ENCODE measurements at regions not wholly inside any gene's neighbourhood (a gene's known extent, or its start where the extent isn't known, plus 50 kb on each side); places are given as distances from the start of the nearest gene placed in this dataset.

DNA sequence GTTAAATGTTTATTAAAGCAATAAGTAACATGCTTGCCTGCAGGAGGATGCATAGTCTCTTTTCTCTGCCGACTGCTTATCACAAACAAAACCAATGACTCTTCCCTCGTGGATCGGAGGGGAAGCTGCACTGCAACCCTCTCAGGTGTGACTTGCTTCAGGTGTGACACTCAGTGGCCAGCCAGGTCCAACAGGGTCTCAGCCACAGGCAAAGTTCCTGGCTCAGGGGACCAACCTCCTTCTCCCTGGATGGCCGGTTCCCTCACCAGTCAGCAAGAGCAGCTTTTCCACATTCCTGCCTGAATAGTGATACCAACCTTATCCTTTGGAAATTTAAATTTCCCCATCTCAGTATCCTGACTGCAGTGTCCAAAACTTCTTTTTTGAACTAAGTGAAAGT, 383.5 kb downstream of the CMPK2 start:
- DNase-seq, result no peak

DNA sequence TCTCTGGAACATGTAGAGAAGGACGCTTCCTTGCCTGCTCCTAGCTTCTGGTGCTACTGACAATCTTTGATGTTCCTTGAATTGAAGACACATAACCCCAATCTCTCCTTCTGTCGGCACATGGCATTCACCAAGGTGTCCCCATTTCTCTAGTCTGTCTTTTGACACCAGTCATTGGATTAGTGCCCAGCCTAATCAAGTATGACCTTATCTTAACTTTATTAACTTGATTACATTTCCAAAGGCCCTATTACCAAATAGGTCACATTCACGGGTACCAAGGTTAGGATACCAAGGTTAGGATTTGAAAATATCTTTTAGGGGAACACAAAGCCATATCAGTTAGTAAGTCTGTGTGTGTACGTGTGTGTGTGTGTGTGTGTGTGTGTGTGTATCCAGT, 377.9 kb downstream of the CMPK2 start:
- no peak for DNase-seq

DNA sequence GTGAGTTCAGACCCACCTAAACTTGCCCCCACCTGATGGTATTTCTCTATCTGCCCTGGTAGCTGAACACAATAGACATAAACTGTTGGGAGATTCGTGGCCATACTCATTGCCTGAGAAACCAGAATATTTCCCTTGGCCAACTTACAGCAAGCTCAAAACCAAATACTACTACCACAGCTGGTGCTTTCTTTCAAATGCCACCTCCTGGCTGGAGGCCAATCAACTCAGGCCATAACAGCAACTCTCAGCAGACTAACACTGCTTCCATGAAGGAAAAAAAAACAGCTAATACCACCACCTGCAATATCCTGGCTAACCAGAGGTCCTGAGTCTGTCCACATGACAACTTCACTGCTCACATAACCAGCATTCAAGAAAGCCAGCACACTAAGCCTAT, 373.1 kb downstream of the CMPK2 start:
- DNase-seq, result no peak

DNA sequence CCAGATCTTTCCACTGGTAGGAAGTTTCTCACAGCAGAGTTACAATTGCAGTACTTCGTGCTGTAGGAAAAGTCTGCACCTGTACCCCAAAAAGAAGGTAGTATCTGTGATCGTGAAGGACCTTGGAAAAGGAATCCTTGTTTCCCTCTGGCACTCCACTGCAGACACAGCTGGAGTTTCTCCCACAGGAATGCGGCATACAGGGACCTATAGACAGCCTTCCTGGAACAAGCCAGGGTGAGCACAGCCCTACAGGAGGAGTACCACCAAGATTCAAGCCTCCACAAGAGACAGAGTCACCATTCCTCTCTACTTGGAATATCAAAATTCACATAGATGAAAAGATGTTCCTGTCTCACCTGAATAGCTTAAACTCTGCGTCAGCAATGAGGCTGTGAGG, 372.4 kb downstream of the CMPK2 start:
- no peak for DNase-seq

DNA sequence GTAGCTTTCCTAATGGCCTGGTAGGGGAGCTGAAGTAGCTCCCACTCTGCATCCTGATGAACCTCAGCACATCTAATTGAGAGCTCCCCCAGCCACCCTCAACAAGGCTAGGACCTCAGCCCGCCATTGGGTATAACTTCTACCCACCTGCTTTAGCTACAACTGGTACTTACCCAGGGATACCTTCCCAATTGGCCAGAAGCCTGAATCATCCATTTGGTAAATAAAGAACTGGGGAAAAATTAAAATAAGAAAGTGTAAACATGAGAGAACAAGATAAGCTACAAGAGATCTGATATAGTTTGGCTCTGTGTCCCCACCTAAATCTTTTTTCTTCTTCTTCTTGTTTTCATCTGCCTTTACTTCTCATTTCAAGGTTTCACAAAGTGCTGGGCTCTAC, 372.0 kb downstream of the CMPK2 start:
- DNase-seq, result no peak

DNA sequence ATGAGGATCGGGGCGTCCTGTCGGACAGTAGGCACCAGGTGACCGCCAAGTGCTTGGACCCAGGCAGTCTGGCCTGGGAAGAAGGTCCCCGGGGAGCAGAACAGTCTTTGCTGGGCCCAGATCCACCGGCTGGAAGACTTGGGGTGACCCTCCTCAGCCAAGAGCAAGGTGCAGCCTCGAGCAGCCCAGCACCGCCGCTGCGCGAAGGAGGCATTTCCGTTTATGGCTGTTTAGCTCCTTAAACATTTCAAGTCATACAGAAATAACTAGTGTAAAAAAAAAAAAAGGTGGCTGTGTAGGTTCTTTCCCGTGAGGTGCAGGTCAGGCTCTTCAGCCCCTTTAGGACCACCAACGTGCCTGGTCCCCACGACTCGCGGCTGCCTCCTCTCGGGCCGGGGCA, 370.2 kb downstream of the CMPK2 start:
- DNase-seq, result no peak

DNA sequence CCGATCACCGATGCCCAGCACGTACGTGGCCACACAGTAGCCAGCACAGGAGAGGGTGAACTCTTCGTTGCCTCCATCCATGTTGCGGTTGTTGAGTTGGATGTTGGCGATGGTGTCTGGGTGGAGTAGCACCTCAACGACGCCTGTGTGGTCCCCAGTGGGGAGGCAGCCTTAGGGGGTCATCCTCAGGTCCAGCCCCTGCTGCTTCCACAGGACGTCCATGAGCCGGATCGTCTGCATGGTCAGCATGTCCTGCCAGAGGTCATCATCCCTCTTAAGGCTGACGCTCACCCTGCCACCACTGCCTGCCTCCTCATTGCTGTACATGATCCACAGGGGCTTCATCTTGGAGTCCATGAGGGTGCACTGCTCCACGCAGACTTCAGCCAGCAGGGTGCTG, 369.3 kb downstream of the CMPK2 start:
- no peak for DNase-seq

DNA sequence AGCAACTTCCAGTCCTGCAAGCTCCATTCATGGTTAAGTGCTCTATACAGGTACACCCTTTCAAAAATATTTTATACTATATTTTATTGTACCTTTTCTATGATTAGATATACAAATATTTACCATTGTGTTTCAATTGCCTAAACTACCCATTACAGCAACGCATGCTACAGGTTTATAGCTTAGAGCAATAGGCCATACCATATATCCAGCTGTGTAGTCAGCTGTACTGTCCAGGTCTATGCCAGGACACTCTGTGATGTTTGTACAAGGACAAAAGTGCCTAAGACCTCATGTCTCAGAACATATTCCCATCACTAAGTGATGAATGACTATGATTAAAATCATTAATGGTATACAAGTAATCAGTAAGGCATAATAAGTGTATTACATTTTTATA, 368.7 kb downstream of the CMPK2 start:
- no peak for DNase-seq

DNA sequence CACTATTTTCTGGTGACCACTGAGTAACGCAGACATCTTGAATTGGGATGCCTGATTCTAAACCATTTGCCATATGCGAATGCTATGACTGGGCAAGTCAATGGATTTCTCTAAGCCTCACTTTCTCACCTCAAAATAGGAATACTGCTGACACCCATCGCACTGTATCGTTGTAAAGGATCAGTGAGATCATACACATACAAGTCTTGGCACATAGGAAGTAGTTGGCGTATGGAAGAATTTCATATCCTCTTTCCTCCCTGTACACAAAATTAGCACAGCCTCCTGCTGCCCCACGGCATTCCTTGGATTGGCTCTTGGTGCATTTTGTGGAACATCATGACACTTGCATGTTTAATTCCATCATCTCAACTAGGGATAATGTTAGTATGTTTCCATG, 366.9 kb downstream of the CMPK2 start:
- DNase-seq, result no peak

DNA sequence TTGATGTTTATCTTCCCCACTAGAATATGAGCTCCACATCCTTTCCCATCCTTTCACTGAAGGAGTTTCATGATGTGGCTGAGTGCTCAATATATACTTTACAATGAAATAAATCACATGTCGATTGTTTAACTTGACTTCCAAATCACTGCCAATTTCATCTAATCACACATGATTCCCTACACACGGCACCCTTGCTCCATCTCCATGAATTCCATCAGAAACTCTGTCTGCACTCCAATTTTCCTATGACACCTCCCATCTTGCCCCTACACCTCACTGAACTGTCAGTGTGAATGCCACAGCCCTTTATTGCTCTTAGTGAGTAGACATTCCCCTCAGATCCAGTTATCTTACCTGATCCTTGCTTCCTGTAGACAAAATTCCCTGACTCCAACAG, 366.0 kb downstream of the CMPK2 start:
- no peak for DNase-seq

DNA sequence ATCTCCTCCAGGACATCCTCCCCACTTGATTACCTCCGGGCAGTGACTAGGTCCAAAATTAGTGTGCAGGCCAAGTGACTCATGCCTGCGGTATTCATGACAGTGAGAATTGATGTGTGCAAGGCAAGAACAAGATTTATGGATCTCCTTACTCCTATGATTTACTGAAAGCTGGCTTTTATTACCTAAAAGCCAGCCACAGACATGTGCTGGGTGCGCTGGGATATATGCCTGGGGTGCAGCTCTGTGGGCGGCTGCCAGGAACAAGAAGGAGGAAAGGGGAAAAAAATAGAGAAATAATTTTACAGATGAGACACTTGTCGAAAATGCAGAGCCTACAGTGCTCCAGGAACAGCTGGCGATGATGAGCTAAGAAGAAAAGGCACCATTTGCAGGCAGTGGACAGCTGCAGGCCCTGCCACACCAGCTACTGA, 359.3 kb downstream of the CMPK2 start:
- DNase-seq, result no peak

DNA sequence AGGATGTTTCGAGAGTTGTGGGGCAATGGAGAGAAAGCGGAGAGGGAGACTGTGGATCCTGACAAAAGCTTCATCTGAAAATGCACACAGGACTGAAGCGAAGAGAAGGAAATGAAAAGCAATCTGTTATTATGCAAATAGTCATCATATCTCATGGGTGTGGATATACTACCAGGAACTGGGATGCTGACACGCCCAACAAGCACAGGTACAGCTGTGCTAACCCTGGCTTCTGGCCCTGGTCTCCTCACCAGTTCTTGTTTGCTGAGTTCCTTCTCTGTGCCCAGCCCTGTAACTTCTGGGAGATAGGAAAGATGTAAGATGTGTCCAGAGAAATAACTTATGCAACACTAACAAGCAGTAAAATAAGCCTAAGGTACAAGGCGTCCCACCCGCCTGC, 358.8 kb downstream of the CMPK2 start:
- DNase-seq, result no peak

DNA sequence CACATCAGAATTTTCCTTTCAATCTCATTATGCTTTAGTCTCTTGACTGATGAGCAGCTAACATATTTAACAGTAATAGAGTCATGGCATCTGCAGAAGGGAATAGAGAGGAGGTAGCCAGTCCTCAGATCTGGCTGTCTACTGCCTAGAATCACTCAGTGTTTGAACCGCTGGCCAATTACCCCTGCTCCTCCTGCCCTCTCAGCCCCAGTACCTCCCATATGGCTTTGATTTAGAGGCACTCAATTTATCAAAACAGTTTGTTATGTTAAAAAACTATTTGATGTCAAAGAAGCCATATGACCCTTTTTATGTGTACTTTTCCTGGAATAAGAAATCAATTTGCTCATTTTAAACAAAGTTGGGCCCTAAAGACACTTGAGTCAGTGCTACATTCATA, 355.2 kb downstream of the CMPK2 start:
- DNase-seq, result no peak

DNA sequence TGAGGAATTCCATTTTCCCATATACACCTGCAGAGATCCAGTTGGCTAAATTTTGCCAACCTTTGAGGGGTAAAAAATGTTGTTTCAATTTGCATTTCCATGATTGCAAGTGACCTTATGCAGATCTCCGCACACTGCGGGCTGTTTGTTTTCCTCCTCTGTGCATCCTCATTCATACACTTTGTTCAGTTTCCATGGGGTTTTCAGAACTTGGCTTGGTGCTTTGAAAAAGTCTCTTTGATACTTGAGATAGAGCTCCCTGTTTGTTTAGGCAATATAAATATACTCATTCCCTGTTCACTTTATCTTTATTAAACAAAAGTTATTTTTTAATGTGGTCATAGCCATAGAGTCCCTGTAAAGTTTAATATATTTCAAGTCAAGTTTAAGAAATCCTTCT, 353.1 kb downstream of the CMPK2 start:
- no peak for DNase-seq

DNA sequence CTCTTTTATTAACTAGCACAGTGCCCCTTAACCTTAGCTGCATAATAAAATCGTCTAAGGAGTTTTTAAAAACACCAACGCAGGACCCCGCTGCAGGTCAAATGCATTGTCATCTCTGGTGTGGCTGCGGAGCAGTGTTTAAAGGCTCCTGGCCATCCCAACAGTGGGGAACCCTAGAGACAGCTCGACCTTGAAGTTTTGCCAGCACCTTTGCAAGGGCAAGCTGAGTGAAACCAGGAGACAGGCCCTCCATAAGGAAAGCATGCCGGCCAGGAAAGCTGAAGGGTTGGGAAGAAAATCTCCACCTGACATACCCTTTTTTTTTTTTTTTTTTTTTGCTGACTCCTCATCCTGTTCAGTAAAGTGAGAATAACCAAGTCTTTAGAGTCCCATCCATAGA, 349.0 kb downstream of the CMPK2 start:
- no peak for DNase-seq

DNA sequence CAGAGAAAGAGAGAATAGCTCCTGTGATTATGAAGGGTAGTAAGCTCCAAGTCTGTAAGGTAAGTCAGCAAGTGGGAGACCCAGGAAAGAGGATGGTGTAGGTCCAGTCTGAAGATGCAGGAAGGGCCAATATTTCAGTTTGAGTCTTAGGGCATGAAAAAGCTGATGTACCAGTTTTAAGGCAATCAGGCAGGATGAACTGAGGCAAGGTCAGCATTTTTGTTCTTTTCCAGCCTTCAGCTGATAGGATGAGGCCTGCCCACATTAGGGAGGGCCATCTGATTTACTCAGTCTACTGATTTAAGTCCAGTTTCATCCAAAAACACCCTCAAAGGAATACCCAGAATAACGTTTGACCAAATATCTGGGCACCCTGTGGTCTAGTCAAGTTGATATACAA, 347.3 kb downstream of the CMPK2 start:
- no peak for DNase-seq

DNA sequence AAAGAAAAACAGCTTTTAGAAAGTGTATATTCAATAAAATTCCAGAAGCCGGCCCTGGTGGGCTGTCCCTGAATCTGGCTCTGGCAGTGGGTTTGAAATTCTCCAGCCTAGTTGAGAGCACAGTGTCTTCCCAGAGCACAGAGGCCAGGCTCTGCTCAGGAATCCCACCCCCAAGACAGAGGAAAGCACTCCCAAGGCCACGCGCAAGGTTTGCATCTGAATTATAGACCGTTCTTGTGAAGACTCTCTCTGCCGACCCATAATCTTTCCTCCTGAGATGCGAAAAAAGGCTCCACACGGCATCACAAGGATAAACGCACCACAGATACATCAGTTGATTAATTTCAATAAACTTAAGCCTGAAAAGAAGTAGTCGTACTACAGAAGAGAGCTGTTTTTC, 342.2 kb downstream of the CMPK2 start:
- no peak for DNase-seq

DNA sequence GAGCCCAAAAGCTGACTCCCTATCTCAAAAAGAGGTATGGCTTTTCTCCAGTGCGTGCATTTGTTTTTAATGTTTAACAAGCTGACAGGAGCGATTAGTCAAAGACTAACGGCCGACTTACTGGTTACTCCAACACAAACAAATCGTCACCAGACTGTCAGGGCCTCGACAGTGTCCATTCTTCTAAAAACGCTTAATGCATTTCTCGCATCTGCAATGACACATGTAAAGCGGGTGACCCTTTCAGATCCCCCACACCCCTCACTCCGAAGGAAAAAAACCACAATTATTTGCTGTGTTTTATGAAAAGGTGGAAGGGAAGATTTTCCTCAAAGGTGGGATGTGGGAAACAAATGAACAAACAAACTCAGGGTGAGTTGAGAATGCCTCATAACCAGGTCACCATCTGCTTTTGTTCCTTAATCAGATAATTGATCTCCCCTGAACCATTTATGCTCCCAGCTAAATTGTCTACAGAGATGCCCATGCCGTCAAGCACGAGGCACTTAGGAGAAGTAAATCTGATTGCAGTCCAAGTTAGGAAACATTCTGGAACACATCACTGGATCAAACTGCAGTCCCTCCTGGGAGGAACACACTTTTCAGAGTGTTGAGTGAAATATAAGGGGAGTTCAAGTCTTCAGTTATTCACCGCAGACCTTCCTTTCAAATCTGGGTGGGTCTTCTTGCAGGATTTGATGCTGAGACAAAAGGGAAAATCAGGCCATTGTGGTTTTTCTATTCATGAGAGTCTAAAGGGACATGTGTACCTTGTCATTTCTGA, 340.8 kb downstream of the CMPK2 start:
- DNase-seq, result no peak

DNA sequence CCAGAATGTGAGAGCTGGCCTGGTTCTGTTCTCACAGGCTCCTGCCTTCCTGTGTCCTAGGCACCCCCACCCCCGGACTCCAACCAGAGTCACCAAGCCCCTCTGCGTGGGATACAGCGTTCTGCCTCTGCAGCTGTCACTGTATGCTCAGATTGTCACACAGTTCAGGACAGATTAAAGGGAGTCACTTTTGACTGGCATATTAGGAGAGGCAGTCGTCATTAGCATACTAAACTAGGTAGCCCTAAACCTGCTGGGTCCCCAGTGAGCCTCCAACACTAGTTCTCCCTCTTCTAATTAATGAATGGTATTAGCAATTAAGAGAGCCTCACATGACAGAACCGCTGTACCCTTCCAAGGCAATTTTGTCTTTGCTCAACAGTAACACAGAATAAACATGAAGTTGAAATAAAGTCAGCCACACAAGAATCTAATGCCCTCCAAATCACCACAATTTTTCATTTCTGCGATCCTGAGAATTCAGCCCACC, 340.2 kb downstream of the CMPK2 start:
- DNase-seq, result no peak

DNA sequence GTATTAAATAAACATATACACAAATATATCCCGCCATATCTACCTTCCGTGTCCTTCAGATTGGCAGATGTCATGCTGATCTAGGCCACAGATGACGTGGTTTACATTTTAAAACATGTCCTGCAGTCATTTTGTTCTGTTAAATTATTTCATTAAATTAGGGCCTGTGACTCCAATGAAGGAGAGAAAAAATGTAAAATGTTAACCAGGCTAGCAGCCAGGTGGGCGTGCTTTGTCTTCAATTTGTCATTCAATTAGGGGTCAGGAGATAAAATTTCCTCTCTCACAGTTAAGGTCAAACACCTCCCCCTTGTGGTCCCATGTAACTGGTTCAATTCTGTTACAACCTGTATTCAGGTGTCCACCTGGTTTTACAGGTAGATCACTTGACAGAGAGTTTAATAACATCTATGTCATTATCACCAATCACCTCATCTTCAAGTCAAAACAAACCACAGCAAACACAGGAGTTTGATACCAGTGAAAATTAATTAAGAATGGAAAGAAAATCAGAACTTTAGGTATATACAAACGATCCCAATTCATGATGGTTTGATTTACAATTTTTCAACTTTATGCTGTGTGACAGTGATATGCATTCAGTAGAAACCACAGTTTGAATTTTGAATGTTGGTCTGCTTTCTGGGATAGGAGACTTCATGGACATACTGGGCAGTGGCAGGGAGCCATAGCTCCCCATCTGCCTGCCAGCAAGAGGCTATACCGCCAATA, 339.4 kb downstream of the CMPK2 start:
- no peak for DNase-seq

DNA sequence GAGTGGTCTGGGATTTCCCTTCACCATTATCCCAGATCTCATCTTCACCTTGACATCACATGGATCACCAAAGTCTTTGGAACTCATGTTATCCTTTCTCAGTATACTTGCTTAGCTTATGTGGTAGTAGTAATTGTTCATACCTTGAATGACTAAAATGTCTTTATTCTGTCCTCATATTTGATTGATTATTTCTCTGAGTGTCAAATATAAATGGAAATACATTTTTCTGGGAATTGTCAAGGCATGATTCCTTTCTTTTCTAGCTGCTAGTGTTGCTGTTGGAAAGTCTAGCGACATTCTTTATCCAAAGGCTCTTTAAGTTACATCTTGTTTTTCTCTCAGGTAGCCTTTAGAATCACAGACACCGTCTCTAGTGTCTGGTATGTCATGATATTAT, 334.4 kb downstream of the CMPK2 start:
- DNase-seq, result no peak

DNA sequence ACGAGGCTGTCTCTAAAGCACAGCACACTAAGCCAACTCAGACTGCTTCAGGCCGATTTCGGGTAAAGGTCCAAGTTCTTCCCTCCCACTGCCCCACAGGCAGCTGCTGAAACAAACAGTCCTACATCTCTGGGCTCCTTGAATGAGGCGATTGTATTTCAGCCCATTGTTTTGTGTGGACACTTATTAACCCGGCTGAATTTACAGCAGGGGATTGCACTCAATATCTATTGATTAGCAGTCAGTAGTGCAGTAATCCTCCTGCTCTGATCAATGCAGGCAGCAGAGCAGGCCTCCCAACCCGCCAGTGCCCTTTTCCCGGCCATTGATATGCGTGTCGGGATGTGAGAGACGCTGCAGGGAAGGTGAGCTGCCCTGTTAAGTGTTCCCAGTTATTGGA, 330.1 kb downstream of the CMPK2 start:
- DNase-seq, result no peak

DNA sequence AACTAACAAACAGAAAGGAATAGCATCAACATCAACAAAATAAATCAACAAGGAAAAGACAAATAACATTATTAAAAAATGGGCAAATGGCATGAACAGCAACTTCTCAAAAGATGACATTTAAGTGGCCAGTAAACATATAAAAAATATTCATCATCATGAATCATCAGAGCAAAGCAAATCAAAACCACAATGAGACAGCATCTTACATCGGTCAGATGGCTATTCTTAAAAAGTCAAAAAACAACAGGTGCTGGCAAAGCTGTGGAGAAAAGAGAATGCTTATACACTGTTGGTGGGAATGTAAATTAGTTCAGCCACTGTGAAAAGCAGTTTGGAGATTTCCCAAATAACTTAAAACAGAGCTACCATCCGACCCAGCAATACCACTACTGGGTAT, 327.1 kb downstream of the CMPK2 start:
- no peak for DNase-seq

DNA sequence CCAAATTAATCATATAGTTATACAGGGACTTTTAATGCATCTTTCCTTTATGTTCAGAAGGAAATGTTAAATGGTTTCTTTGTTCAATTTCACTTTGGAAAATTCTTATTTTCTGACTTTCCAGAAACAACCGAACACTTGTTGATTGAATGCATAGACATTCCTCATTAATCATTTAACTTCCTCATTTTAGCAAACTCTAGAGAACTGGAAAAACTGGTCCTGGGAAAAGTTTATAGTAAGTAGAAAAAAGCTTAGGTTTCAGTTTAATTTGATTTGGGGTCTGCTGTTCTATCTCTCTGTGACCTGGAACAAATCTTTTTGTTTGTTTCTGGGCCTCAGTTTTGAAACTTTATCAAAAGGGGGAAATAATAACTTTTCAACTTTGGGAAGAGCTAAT, 320.4 kb downstream of the CMPK2 start:
- DNase-seq, result no peak

DNA sequence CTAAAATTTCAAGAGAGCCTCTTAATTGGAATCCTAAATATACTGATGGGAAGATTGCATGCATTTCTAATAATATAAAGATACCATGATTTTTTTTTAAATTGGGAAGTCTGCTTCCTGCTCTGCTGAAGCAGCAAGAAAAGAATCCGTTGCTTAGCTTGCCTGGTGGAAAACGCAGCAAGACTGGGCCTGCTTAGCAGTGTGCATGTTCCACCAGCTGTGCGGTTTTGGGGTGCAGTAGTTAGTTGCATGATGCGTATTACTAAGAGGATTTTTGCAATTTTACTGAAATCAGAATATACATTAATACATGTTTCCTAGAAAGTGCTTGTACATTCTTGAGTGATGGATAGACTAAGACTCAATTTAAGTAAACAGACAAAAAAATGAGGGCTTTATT, 319.9 kb downstream of the CMPK2 start:
- DNase-seq, result no peak

All from stimulated activated naive CD4-positive, alpha-beta T cell (primary cell).